NB4 (cell line): ENCODE measurements at regions not wholly inside any gene's neighbourhood (a gene's known extent, or its start where the extent isn't known, plus 50 kb on each side); places are given as distances from the start of the nearest gene placed in this dataset.

Experiments used
- CTCF ChIP-seq: IDR thresholded peaks from one replicate; pipeline ENCODE4 v1.5.1; 2012; ENCODE audit warnings: low read depth, low read length
- MAX ChIP-seq: IDR thresholded peaks from 2 replicates; pipeline ENCODE4 v1.6.1; 2011; ENCODE audit warnings: low read depth, low read length
- MYC ChIP-seq: IDR thresholded peaks from 2 replicates; pipeline ENCODE4 v1.6.1; 2011; ENCODE audit warnings: low read depth, low read length
- POLR2A ChIP-seq: IDR thresholded peaks from 2 replicates; pipeline ENCODE4 v1.6.1; 2011; ENCODE audit warnings: mild to moderate bottlenecking; ENCODE audit not compliant: insufficient read length; ENCODE audit errors: extremely low read depth

- TF ChIP-seq CTCF (no peak), MAX (no peak), MYC (no peak), POLR2A (no peak)
Measured at GRCh38 chr1:22239378-22239777, 96.5 kb upstream of the WNT4 start.
